GM23338 (cell line): ENCODE measurements at regions not wholly inside any gene's neighbourhood (a gene's known extent, or its start where the extent isn't known, plus 50 kb on each side); places are given as distances from the start of the nearest gene placed in this dataset.

ENCODE experiments used
- ATAC-seq: fragments of 200-7000 bp; cut with Tn5 transposase; 3 replicates; pipeline ENCODE4 v1.9.1; 2020
- DNase-seq: peaks from one replicate; pipeline ENCODE4 v3.0.0-alpha.2; 2015; ENCODE audit warnings: low spot score
- H2AFZ ChIP-seq: fragments of 200-600 bp; sonication (generic); 2 replicates; pipeline ENCODE4 v1.8.0; 2016; ENCODE audit warnings: antibody characterized with exemption, mild to moderate bottlenecking, moderate library complexity
- H3F3A ChIP-seq: fragments of 200-600 bp; sonication (generic); replicated peaks from 2 replicates; pipeline ENCODE4 v1.8.0; 2017; ENCODE audit warnings: antibody characterized with exemption, mixed run types, low read depth
- H3K27ac ChIP-seq: fragments of 200-600 bp; sonication (generic); 2 replicates; pipeline ENCODE4 v1.6.1; 2016; ENCODE audit warnings: low read depth
- H3K27me3 ChIP-seq: fragments of 200-600 bp; sonication (generic); 2 replicates; pipeline ENCODE4 v1.8.0; 2016; ENCODE audit warnings: mild to moderate bottlenecking, mixed run types, moderate library complexity; ENCODE audit not compliant: insufficient read depth
- H3K36me3 ChIP-seq: fragments of 200-600 bp; sonication (generic); 2 replicates; pipeline ENCODE4 v1.8.0; 2016; ENCODE audit warnings: mild to moderate bottlenecking; ENCODE audit not compliant: insufficient read depth
- H3K4me1 ChIP-seq: fragments of 200-600 bp; sonication (generic); 2 replicates; pipeline ENCODE4 v1.8.0; 2016; ENCODE audit warnings: mild to moderate bottlenecking, moderate library complexity; ENCODE audit not compliant: insufficient read depth
- H3K4me2 ChIP-seq: fragments of 200-600 bp; sonication (generic); 2 replicates; pipeline ENCODE4 v1.7.1; 2017; ENCODE audit warnings: mixed run types
- H3K4me3 ChIP-seq: fragments of 200-600 bp; sonication (generic); 2 replicates; pipeline ENCODE4 v1.6.1; 2016; ENCODE audit warnings: mixed run types
- H3K79me2 ChIP-seq: fragments of 200-600 bp; sonication (generic); replicated peaks from 2 replicates; pipeline ENCODE4 v1.8.0; 2017; ENCODE audit warnings: mild to moderate bottlenecking; ENCODE audit not compliant: insufficient read depth
- H3K9me2 ChIP-seq: fragments of 200-600 bp; sonication (generic); 2 replicates; pipeline ENCODE4 v1.8.0; 2017; ENCODE audit not compliant: insufficient read depth
- H4K20me1 ChIP-seq: fragments of 200-600 bp; sonication (generic); replicated peaks from 2 replicates; pipeline ENCODE4 v1.8.0; 2017; ENCODE audit warnings: mild to moderate bottlenecking; ENCODE audit not compliant: insufficient read depth
- H3K27ac Mint-ChIP-seq: 2 replicates; pipeline ENCODE4 v1.8.0; 2020; ENCODE audit warnings: inconsistent platforms, mild to moderate bottlenecking, moderate library complexity, mixed read lengths
- H3K27me3 Mint-ChIP-seq: 3 replicates; pipeline ENCODE4 v1.8.0; 2022; ENCODE audit warnings: low read depth, mild to moderate bottlenecking, moderate library complexity, mixed read lengths, inconsistent platforms; ENCODE audit not compliant: insufficient read depth, poor library complexity
- H3K36me3 Mint-ChIP-seq: 3 replicates; pipeline ENCODE4 v1.8.0; 2021; ENCODE audit warnings: low read depth, mild to moderate bottlenecking, inconsistent platforms, moderate library complexity, mixed read lengths
- H3K4me1 Mint-ChIP-seq: 3 replicates; pipeline ENCODE4 v1.8.0; 2020; ENCODE audit warnings: mild to moderate bottlenecking, inconsistent platforms, mixed read lengths
- H3K4me3 Mint-ChIP-seq: 3 replicates; pipeline ENCODE4 v1.8.0; 2021; ENCODE audit warnings: moderate library complexity, mild to moderate bottlenecking, inconsistent platforms, mixed read lengths
- H3K9me3 Mint-ChIP-seq: 3 replicates; pipeline ENCODE4 v1.8.0; 2020; ENCODE audit warnings: moderate library complexity, mild to moderate bottlenecking, inconsistent platforms, mixed read lengths
- EZH2 ChIP-seq: fragments of 200-600 bp; sonication (generic); IDR thresholded peaks from one replicate; pipeline ENCODE4 v1.8.0; 2017; ENCODE audit warnings: antibody characterized with exemption, mild to moderate bottlenecking, low read depth; ENCODE audit not compliant: unreplicated experiment
- EZH2phosphoT487 ChIP-seq: fragments of 200-600 bp; sonication (generic); IDR thresholded peaks from one replicate; pipeline ENCODE4 v1.8.1; 2018; ENCODE audit warnings: antibody characterized with exemption; ENCODE audit not compliant: unreplicated experiment
- JUNB ChIP-seq: IDR thresholded peaks from one replicate; pipeline ENCODE4 v1.6.1; 2016; ENCODE audit warnings: antibody characterized with exemption; ENCODE audit not compliant: unreplicated experiment
- NANOG ChIP-seq: IDR thresholded peaks from 2 replicates; pipeline ENCODE4 v1.6.1; 2016; ENCODE audit warnings: antibody characterized with exemption, borderline replicate concordance
- POLR2AphosphoS5 ChIP-seq: IDR thresholded peaks from 2 replicates; pipeline ENCODE4 v1.6.1; 2016; ENCODE audit warnings: antibody characterized with exemption, low read depth
- STAT1 ChIP-seq: IDR thresholded peaks from one replicate; pipeline ENCODE4 v1.6.1; 2016; ENCODE audit warnings: antibody characterized with exemption; ENCODE audit not compliant: unreplicated experiment
- ZNF114 ChIP-seq: fragments of 250-450 bp; sonication (Bioruptor Pico); IDR thresholded peaks from 2 replicates; pipeline ENCODE4 v1.5.0; 2020; ENCODE audit warnings: mild to moderate bottlenecking, moderate library complexity
- ZNF331 ChIP-seq: fragments of 250-450 bp; sonication (Bioruptor Pico); IDR thresholded peaks from 2 replicates; pipeline ENCODE4 v1.5.0; 2020; ENCODE audit warnings: low read depth, mild to moderate bottlenecking, moderate library complexity
- TF ChIP-seq, protein P1 (sequence below), 2 experiments: fragments of 200-600 bp in 1 of 2; sonication (generic) in 1 of 2; conservative IDR thresholded peaks; 2 replicates each; pipeline versions ENCODE4 v1.5.1 to v1.6.1; 2016 to 2017; ENCODE audit warnings: antibody characterized with exemption in 2 of 2, low read depth in 2 of 2, mild to moderate bottlenecking in 2 of 2, moderate library complexity in 1 of 2
- TF ChIP-seq, protein P2 (sequence below): IDR thresholded peaks from one replicate; pipeline ENCODE4 v1.6.1; 2018; ENCODE audit warnings: antibody characterized with exemption; ENCODE audit not compliant: unreplicated experiment
- TF ChIP-seq, protein P3 (sequence below): IDR thresholded peaks from 2 replicates; pipeline ENCODE4 v1.6.1; 2016; ENCODE audit warnings: antibody characterized with exemption

DNA sequence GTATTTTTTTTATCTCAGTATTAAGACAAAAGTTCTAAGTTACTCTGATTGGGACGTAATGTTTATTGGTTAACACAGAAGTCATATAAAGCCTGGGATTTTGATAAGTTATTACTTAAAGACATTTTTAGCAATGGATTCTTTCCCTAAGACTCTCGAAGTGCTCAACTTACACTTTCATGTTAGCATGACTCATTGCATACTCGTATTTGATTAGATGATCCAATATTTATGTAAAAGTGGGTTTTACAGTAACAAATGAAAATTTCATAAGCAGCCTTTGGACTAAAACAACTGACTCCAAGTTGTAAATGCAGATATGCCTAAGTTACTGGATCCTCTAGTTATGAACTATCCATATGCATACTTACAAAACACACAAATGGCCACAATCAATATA lies 567.7 kb upstream of the NUDT12 start:
- H3K9me3 Mint-ChIP-seq: peaks cover 13% of the 10 kb centered on the region
- peaks cover 10% of the 10 kb centered on the region; the same call in 2 of the 3 replicates for H3K36me3 Mint-ChIP-seq
- Histone ChIP-seq H3F3A (no peaks in the 10 kb centered on the region), H3K4me3 (no peak overlapping the region), H3K9me2 (no peaks in the 10 kb centered on the region), H3K36me3 (no peaks in the 10 kb centered on the region), H4K20me1 (no peaks in the 10 kb centered on the region), H3K4me2 (no peak overlapping the region), H3K27me3 (no peaks in the 10 kb centered on the region), H2AFZ (no peak overlapping the region), H3K4me1 (no peaks in the 10 kb centered on the region), H3K79me2 (no peaks in the 10 kb centered on the region), H3K27ac (no peak overlapping the region)
- no peaks in the 10 kb centered on the region for H3K4me1 Mint-ChIP-seq
- DNase-seq: no peak
- H3K27me3 Mint-ChIP-seq: no peaks in the 10 kb centered on the region
- no peak for ATAC-seq
- no peak overlapping the region for H3K27ac Mint-ChIP-seq
- TF ChIP-seq JUNB: no peak
- TF ChIP-seq ZNF114 (CRISPR knock-in tag): no peak
- TF ChIP-seq, protein P1, sequence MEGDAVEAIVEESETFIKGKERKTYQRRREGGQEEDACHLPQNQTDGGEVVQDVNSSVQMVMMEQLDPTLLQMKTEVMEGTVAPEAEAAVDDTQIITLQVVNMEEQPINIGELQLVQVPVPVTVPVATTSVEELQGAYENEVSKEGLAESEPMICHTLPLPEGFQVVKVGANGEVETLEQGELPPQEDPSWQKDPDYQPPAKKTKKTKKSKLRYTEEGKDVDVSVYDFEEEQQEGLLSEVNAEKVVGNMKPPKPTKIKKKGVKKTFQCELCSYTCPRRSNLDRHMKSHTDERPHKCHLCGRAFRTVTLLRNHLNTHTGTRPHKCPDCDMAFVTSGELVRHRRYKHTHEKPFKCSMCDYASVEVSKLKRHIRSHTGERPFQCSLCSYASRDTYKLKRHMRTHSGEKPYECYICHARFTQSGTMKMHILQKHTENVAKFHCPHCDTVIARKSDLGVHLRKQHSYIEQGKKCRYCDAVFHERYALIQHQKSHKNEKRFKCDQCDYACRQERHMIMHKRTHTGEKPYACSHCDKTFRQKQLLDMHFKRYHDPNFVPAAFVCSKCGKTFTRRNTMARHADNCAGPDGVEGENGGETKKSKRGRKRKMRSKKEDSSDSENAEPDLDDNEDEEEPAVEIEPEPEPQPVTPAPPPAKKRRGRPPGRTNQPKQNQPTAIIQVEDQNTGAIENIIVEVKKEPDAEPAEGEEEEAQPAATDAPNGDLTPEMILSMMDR (conservative IDR thresholded peaks at IDR 0.05; ENCODE audit: low read depth in 2 of 2): no peak
- TF ChIP-seq, protein P2, sequence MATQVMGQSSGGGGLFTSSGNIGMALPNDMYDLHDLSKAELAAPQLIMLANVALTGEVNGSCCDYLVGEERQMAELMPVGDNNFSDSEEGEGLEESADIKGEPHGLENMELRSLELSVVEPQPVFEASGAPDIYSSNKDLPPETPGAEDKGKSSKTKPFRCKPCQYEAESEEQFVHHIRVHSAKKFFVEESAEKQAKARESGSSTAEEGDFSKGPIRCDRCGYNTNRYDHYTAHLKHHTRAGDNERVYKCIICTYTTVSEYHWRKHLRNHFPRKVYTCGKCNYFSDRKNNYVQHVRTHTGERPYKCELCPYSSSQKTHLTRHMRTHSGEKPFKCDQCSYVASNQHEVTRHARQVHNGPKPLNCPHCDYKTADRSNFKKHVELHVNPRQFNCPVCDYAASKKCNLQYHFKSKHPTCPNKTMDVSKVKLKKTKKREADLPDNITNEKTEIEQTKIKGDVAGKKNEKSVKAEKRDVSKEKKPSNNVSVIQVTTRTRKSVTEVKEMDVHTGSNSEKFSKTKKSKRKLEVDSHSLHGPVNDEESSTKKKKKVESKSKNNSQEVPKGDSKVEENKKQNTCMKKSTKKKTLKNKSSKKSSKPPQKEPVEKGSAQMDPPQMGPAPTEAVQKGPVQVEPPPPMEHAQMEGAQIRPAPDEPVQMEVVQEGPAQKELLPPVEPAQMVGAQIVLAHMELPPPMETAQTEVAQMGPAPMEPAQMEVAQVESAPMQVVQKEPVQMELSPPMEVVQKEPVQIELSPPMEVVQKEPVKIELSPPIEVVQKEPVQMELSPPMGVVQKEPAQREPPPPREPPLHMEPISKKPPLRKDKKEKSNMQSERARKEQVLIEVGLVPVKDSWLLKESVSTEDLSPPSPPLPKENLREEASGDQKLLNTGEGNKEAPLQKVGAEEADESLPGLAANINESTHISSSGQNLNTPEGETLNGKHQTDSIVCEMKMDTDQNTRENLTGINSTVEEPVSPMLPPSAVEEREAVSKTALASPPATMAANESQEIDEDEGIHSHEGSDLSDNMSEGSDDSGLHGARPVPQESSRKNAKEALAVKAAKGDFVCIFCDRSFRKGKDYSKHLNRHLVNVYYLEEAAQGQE: no peak
- TF ChIP-seq EZH2: no peak
- TF ChIP-seq ZNF331: no peak
- TF ChIP-seq EZH2phosphoT487: no peak
- TF ChIP-seq POLR2AphosphoS5: no peak
- TF ChIP-seq, protein P3, sequence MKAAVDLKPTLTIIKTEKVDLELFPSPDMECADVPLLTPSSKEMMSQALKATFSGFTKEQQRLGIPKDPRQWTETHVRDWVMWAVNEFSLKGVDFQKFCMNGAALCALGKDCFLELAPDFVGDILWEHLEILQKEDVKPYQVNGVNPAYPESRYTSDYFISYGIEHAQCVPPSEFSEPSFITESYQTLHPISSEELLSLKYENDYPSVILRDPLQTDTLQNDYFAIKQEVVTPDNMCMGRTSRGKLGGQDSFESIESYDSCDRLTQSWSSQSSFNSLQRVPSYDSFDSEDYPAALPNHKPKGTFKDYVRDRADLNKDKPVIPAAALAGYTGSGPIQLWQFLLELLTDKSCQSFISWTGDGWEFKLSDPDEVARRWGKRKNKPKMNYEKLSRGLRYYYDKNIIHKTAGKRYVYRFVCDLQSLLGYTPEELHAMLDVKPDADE: no peak
- TF ChIP-seq STAT1: no peak
- H3K4me3 Mint-ChIP-seq: no peak overlapping the region

DNA sequence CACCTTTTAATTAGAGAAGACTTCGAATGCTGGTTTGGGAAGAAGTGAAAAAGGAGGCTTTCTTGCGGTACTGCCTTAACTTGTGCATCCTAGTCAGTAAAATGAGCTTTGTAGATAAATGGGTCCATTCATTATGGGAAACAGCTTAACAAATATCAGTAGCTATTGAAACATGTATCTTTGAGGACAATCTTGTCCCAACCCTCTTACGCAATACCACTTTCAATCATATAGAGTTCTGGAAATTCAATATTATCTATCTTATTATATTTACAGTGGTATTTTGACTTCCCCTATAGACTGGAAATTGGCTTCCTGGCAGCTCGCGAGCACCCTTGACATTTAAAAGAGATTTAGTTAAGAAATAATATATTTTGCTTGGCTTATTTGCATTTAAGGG lies 565.8 kb upstream of the NUDT12 start:
- no peaks in the 10 kb centered on the region for H3K4me1 Mint-ChIP-seq
- ATAC-seq (no peak), DNase-seq (no peak)
- H3K27me3 ChIP-seq: no peaks in the 10 kb centered on the region
- peaks cover 4% of the 10 kb centered on the region; the same call in 1 of the 3 replicates for H3K36me3 Mint-ChIP-seq
- H3K4me3 Mint-ChIP-seq: no peak overlapping the region
- no peak overlapping the region for H3K27ac Mint-ChIP-seq
- H3K4me2 ChIP-seq: no peak overlapping the region
- H3K9me2 ChIP-seq: no peaks in the 10 kb centered on the region
- H3K4me1 ChIP-seq: no peaks in the 10 kb centered on the region
- H4K20me1 ChIP-seq: no peaks in the 10 kb centered on the region
- no peaks in the 10 kb centered on the region for H3K36me3 ChIP-seq
- H3K27ac ChIP-seq: no peak overlapping the region
- no peak overlapping the region for H3K4me3 ChIP-seq
- H3K9me3 Mint-ChIP-seq: peaks cover 1% of the 10 kb centered on the region
- no peak overlapping the region for H2AFZ ChIP-seq
- TF ChIP-seq, protein P2: no peak
- TF ChIP-seq, protein P3: no peak
- no peak for TF ChIP-seq NANOG
- H3K79me2 ChIP-seq: no peaks in the 10 kb centered on the region
- no peaks in the 10 kb centered on the region for H3K27me3 Mint-ChIP-seq
- H3F3A ChIP-seq: no peaks in the 10 kb centered on the region
